ENCODE measurements at regions not wholly inside any gene's neighbourhood (a gene's known extent, or its start where the extent isn't known, plus 50 kb on each side); places are given as distances from the start of the nearest gene placed in this dataset.

DNA sequence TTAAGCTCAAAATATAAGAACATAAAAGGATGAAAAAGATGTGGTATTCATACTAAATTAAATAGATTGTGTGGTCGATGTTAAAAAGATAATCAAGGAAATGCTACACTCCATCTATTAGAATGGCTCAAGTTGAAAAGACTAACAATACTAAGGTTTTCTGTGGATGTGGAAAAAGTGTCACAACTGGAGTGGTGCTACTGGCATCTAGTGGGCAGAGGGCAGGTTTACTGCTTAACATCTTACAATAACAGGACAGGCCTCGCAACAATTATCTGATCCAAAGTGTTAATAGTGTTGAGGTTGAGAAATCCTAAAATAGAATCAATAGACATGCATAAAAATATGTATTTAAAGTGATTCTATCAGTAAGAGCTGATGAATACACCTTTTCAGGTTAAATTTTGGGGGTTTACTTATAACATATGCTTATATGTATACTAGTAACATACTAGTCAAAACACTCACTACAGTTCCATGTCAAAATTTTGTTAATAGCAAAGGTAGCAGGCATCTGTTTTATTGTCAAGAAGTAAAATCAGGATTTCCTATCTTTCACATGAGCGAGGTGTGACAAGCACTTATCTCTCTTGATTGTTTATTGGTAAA is 91.5 kb upstream of the TMEFF2 start:
- peak; percentile 19 to 51 for DNase-seq

DNA sequence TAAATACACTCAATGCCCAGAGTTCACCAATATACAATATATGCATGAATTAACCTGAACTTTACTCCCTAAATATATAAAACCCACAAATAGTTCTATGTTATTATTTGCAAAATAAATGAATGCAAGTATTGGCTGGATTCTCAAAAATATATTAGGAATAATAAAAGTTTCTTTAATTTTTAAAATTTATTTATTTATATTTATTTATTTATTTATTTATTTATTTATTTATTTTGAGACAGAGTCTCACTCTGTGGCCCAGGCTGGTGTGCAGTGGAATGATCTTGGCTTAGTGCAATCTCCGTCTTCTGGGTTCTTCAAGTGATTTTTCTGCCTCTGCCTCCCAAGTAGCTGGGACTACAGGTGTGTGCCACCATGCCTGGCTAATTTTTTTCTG is 88.7 kb upstream of the TMEFF2 start:
- no peak for DNase-seq

DNA sequence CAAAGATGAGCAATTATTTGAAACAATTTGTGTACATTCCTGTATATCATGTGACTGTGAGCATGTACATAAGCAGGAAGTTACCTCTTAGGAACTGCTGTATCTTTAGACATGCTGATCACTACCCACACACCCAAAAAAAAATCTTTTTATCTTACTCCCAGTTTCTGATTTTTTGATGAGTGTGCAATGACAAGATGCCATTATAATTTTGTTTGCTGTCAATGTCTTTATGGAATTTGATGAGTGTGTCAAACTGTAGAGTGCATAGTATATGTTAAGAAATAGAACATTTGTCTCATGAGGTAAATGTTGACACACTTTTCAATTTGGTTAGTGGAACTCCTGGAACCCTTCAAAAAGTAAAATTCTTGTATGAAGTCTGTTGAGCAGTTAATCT is 84.0 kb upstream of the TMEFF2 start:
- DNase-seq, result no peak

DNA sequence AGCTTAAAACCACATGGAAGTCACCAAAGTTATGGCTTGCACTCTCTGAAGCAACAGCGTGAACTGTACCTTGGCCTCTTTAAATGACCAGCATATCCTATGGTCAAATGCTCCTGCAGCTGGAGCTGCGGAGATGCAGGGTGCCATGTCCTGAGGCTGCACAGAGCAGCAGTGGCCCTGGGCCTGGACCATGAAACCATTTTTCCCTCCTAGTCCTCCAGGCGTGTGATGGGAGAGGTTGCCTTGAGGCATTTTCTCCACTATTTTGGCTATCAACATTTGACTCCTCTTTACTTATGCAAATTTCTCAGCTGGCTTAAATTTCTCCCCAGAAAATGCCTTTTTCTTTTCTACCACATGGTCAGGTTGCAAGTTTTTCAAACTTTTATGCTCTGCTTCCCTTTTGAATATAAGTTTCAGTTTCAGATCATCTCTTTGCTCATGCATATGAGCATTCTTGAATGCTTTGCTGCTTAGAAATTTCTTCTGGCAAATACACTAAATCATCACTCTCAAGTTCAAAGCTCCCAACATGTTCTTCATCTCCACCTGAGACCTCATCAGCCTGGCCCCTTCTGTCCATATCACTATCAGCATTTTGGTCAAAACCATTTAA is 82.9 kb upstream of the TMEFF2 start:
- no peak for DNase-seq

DNA sequence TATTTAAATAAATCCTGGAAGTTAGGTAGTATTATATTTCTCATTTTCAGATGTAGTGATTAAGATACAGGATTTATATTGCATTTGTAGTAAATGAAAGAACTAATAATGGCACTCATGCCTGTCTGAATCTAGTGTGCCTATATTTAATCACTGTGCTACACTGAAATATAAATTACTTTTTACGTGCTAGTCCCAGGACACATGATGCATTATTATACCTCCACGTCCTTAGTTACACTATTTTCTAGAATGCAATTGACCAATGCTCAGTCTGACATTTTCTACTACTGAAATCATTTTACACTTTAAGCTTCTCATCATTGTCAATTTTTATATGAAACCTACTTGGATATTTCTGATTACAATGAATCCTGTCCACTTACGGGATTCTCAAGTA is 80.9 kb upstream of the TMEFF2 start:
- no peak for DNase-seq

DNA sequence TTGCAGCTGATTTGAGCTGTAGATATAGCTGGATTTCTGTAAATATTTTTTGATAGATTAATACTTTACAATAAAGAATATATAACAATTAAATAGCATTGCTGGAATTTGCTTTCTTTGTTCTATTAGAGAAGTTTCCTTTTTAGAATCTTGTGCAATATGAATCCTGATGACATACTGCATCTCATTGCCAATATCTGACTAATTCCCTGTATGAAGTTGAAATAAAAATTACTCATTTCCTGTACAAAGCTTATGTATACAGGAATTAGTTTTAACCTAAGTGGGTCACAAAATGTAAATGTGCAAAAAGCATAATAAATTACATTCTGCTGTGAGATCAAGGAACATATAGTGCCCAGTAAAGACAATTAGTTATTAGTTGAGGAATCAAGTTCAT is 72.8 kb upstream of the TMEFF2 start:
- DNase-seq, result peak; percentile 43 to 81

GRCh38 chr2:192265751-192266150 is 71.0 kb upstream of the TMEFF2 start:
- DNase-seq, result no peak

DNA sequence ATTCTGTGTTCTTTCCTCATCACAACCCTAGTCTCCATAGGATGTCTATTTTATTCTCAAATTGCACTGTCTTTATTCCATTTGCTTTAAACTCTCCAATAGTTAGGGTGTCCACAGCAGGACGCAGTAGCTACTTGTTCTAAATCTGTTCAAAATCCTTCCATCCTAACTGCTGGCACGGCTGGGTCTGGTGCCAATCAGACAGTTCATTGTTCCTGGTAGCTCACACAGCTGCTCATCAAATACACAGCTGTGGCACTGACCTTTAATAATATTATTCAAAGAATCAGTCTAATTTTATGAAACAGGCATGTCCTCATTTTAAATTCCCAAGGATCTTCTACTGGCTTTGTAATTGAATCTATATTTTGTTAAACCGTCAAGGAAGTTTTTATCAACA is 59.7 kb upstream of the TMEFF2 start:
- no peak for DNase-seq

DNA sequence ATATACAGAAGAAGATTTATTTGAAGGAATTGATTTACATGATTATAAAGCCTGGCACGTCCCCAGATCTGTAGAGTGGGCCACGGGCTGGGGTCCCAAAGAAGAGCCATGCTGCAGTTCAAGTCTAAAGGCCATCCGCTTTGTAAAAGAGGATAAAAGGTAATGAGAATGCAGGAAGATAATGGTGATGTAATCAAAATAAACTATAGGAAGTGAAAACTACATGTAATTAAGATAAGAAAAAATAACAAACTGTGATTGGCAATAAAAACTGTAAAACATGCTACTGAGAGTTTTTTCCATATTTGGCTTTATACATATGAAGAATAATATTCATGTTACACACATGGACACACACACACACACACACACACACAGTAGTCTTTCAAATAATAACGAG is 59.0 kb upstream of the TMEFF2 start:
- no peak for DNase-seq

DNA sequence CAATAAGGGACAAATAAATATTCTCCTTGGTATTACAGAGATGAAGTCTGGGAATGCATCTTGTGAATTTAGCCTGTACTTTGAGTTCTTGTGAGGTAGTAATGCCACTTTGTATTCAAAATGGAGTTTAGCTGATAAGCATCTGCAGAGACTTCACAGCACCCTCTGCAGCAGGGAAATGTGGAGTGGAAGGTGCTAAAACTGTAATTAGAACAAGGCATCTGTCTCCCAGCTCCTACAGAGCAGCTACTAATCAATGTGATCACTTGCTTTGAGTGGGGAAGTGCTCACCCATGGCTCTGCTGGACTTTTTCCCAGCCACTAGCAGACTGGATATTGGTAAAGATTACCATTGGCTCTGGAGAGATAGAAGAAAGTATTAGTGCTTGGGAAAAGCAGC is 56.2 kb upstream of the TMEFF2 start:
- DNase-seq, result no peak

GRCh38 chr2:192247456-192247855 is 52.7 kb upstream of the TMEFF2 start:
- no peak for DNase-seq

- no peak for DNase-seq
Measured at GRCh38 chr2:192246297-192246696, 51.6 kb upstream of the TMEFF2 start.

GRCh38 chr2:192245329-192245728 is 50.6 kb upstream of the TMEFF2 start:
- DNase-seq, result no peak

Data from inflammatory macrophage (primary cell).